K562 (cell line): ENCODE measurements at regions not wholly inside any gene's neighbourhood (a gene's known extent, or its start where the extent isn't known, plus 50 kb on each side); places are given as distances from the start of the nearest gene placed in this dataset.

Experiments used
- ATAC-seq: fragments of 200-7000 bp; cut with Tn5 transposase; 3 replicates; pipeline ENCODE4 v1.9.1; 2020; ENCODE audit warnings: moderate library complexity
- BruUV-seq: library from RNA; stranded (reverse); fragments of 400-500 nt; replicated peaks from 2 replicates; lab custom pipeline; 2021; lab: Mats Ljungman, UMichigan
- CTCF ChIA-PET: fragments of 300-600 bp; formaldehyde crosslinking; extraction: SDS; loops from one replicate; lab custom pipeline; 2021; ENCODE audit warnings: low intra/inter-chr PET ratio; lab: Yijun Ruan, JAX
- POLR2A ChIA-PET: fragments of 300-600, 350-650 bp; sonication (Branson Sonifier 250); formaldehyde crosslinking; extraction: SDS; loops from one replicate; lab custom pipeline; 2021; ENCODE audit warnings: antibody characterized with exemption, inconsistent platforms; lab: Yijun Ruan, JAX
- DNase-seq, 4 experiments: peaks; one replicate each; pipeline versions ENCODE4 v3.0.0 to v3.0.0-alpha.2; 2011 to 2018; ENCODE audit warnings: low spot score in 3 of 4, mixed read lengths in 3 of 4; ENCODE audit errors: extremely low read depth in 1 of 4
- FAIRE-seq: peaks from 2 replicates; lab custom pipeline; 2011; peaks lifted over from hg19 to GRCh38; lab: Jason Lieb, UNC
- H2AFZ ChIP-seq: 2 replicates; pipeline ENCODE4 v1.6.0; 2011; ENCODE audit warnings: low read depth, low read length, control low read depth, inconsistent platforms
- H3K27ac ChIP-seq: fragments of 200-600 bp; 3 replicates; pipeline ENCODE4 v1.8.0; 2011; ENCODE audit warnings: low read depth, mild to moderate bottlenecking, control low read depth, inconsistent platforms, low read length, moderate library complexity, mixed read lengths; ENCODE audit errors: extremely low read depth
- H3K27me3 ChIP-seq, 2 experiments: fragments of 300-600 bp in 1 of 2; 2 replicates in 1 of 2; 3 replicates in 1 of 2; pipeline versions ENCODE4 v1.6.0 to v1.8.0; 2011; ENCODE audit warnings: inconsistent platforms in 2 of 2, low read length in 2 of 2, mild to moderate bottlenecking in 1 of 2, mixed read lengths in 1 of 2, moderate library complexity in 1 of 2; ENCODE audit not compliant: control insufficient read depth in 2 of 2, insufficient read depth in 2 of 2
- H3K36me3 ChIP-seq: fragments of 300-600 bp; 3 replicates; pipeline ENCODE4 v1.8.0; 2011; ENCODE audit warnings: mild to moderate bottlenecking, low read length, inconsistent platforms; ENCODE audit not compliant: control insufficient read depth, insufficient read depth
- H3K4me1 ChIP-seq, 2 experiments: fragments of 200-600 bp in 1 of 2; replicated peaks in 1 of 2; 2 replicates in 1 of 2; 3 replicates in 1 of 2; pipeline versions ENCODE4 v1.5.1 to v1.8.0; 2011; ENCODE audit warnings: inconsistent platforms in 2 of 2, low read length in 2 of 2, mild to moderate bottlenecking in 1 of 2, mixed read lengths in 1 of 2, moderate library complexity in 1 of 2; ENCODE audit not compliant: control insufficient read depth in 2 of 2, insufficient read depth in 2 of 2
- H3K4me2 ChIP-seq: 2 replicates; pipeline ENCODE4 v1.6.1; 2011; ENCODE audit warnings: low read length, control low read depth, inconsistent platforms, mixed read lengths; ENCODE audit not compliant: insufficient read depth
- H3K4me3 ChIP-seq: fragments of 200-600 bp; sonication (generic), shearing (Covaris generic); 2 replicates; pipeline ENCODE4 v1.5.1; 2016; ENCODE audit warnings: control low read depth, inconsistent platforms
- H3K79me2 ChIP-seq: fragments of 200-600 bp; 3 replicates; pipeline ENCODE4 v1.8.0; 2011; ENCODE audit warnings: low read length, inconsistent platforms; ENCODE audit not compliant: control insufficient read depth, insufficient read depth
- H3K9ac ChIP-seq, 2 experiments: 2 replicates each; pipeline versions ENCODE4 v1.6.0 to v1.6.1; 2011; ENCODE audit warnings: low read depth in 2 of 2, low read length in 2 of 2, control low read depth in 1 of 2, inconsistent platforms in 1 of 2, mild to moderate bottlenecking in 1 of 2, mixed read lengths in 1 of 2; ENCODE audit not compliant: insufficient read depth in 1 of 2
- H3K9me1 ChIP-seq: one replicate; pipeline ENCODE4 v1.6.0; 2011; ENCODE audit warnings: inconsistent platforms, mild to moderate bottlenecking, low read length, moderate library complexity; ENCODE audit not compliant: control insufficient read depth, insufficient read depth
- H3K9me3 ChIP-seq: replicated peaks from 2 replicates; pipeline ENCODE4 v1.5.1; 2011; ENCODE audit warnings: low read depth, low read length, inconsistent platforms; ENCODE audit not compliant: control insufficient read depth, insufficient read depth
- H4K20me1 ChIP-seq: replicated peaks from 2 replicates; pipeline ENCODE4 v1.6.1; 2011; ENCODE audit warnings: low read length, inconsistent platforms, mixed read lengths; ENCODE audit not compliant: control insufficient read depth, insufficient read depth
- BCL6 ChIP-seq: fragments of 250-450 bp; sonication (Bioruptor Pico); IDR thresholded peaks from 2 replicates; pipeline ENCODE4 v1.4.0; 2020
- CBFA2T2 ChIP-seq: fragments of 450-650 bp; conservative IDR thresholded peaks from 2 replicates; pipeline ENCODE4 v1.6.1; 2017; ENCODE audit warnings: mild to moderate bottlenecking
- CBX3 ChIP-seq, 2 experiments: IDR thresholded peaks; 1 replicate in 1 of 2; 2 replicates in 1 of 2; pipeline ENCODE4 v1.6.1; 2012; ENCODE audit warnings: inconsistent platforms in 2 of 2, low read length in 2 of 2, borderline replicate concordance in 1 of 2, control low read depth in 1 of 2
- CHCHD3 ChIP-seq: fragments of 250-450 bp; sonication (Bioruptor Pico); IDR thresholded peaks from 2 replicates; pipeline ENCODE4 v2.1.2; 2022; ENCODE audit warnings: mild to moderate bottlenecking
- JUND ChIP-seq, 2 experiments: IDR thresholded peaks; 2 replicates in 1 of 2; 3 replicates in 1 of 2; pipeline ENCODE4 v1.6.1; 2011; ENCODE audit warnings: borderline replicate concordance in 2 of 2, low read depth in 2 of 2, low read length in 2 of 2, improper control_type of control experiment in 1 of 2, missing biosample characterization in 1 of 2, missing genetic modification characterization in 1 of 2, missing genetic modification reagents in 1 of 2
- KLF1 ChIP-seq: fragments of 450-650 bp; IDR thresholded peaks from 2 replicates; pipeline ENCODE4 v1.6.1; 2016; ENCODE audit warnings: missing genetic modification characterization, missing compliant biosample characterization
- KLF6 ChIP-seq: fragments of 250-450 bp; sonication (Bioruptor Pico); IDR thresholded peaks from 2 replicates; pipeline ENCODE4 v1.4.0; 2020; ENCODE audit warnings: mild to moderate bottlenecking, moderate library complexity, borderline replicate concordance
- MTA1 ChIP-seq: fragments of 450-650 bp; IDR thresholded peaks from 2 replicates; pipeline ENCODE4 v1.6.1; 2017; ENCODE audit warnings: borderline replicate concordance
- NCOR1 ChIP-seq: fragments of 450-650 bp; IDR thresholded peaks from 2 replicates; pipeline ENCODE4 v1.6.1; 2016; ENCODE audit warnings: mild to moderate bottlenecking, moderate library complexity
- NFATC3 ChIP-seq: fragments of 450-650 bp; IDR thresholded peaks from 2 replicates; pipeline ENCODE4 v1.6.1; 2017; ENCODE audit warnings: mild to moderate bottlenecking
- NONO ChIP-seq, 2 experiments: fragments of 200-400 bp in 1 of 2; fragments of 450-650 bp in 1 of 2; formaldehyde crosslinking in 1 of 2; IDR thresholded peaks; 2 replicates each; pipeline ENCODE4 v1.6.1; 2017; ENCODE audit warnings: low read depth in 2 of 2, mild to moderate bottlenecking in 2 of 2, moderate library complexity in 2 of 2, low read length in 1 of 2
- PHB ChIP-seq: fragments of 250-450 bp; sonication (Bioruptor Pico); IDR thresholded peaks from 2 replicates; pipeline ENCODE4 v1.5.0; 2021
- POLR3G ChIP-seq: IDR thresholded peaks from 2 replicates; pipeline ENCODE4 v1.6.1; 2011; ENCODE audit not compliant: insufficient read length, insufficient replicate concordance; ENCODE audit errors: extremely low read depth
- PPARD ChIP-seq: fragments of 250-450 bp; sonication (Bioruptor Pico); IDR thresholded peaks from 2 replicates; pipeline ENCODE4 v1.8.0; 2022; ENCODE audit warnings: inconsistent platforms, mild to moderate bottlenecking, moderate library complexity
- SMARCE1 ChIP-seq: fragments of 450-650 bp; IDR thresholded peaks from 2 replicates; pipeline ENCODE4 v1.7.1; 2016; ENCODE audit warnings: mild to moderate bottlenecking
- SNRNP70 ChIP-seq: fragments of 200-400 bp; formaldehyde crosslinking; optimal IDR thresholded peaks from 2 replicates; pipeline ENCODE3; 2017; ENCODE audit warnings: low read depth, low read length
- TCF3 ChIP-seq: sonication (generic); formaldehyde crosslinking; IDR thresholded peaks from 2 replicates; pipeline ENCODE4 v1.4.0; 2020; ENCODE audit warnings: mild to moderate bottlenecking, missing genetic modification reagents
- ZNF239 ChIP-seq: fragments of 250-450 bp; sonication (Bioruptor Pico); IDR thresholded peaks from 2 replicates; pipeline ENCODE4 v1.4.0; 2020; ENCODE audit warnings: mild to moderate bottlenecking
- WGBS: fragments of 100-300 bp; shearing (Covaris generic); methylation state at CpG from one replicate; pipeline ENCODE4 v1.1.6; 2016; ENCODE audit warnings: low coverage, mixed read lengths; ENCODE audit not compliant: insufficient coverage; ENCODE audit errors: missing lambda C conversion rate; 5-methylcytosine and 5-hydroxymethylcytosine counted together
- in situ Hi-C: fragments of 300-500 bp; cut with MboI; formaldehyde crosslinking; loops from 4 replicates; pipeline ENCODE4 v1.15.0; 2018; ENCODE audit warnings: inconsistent platforms, mixed read lengths
- intact Hi-C: fragments of 100-400 bp; cut with micrococcal nuclease; formaldehyde crosslinking; loops from 2 replicates; pipeline ENCODE4 v1.14.2; 2022
- TF ChIP-seq, protein P1 (sequence below): fragments of 250-450 bp; sonication (Bioruptor Pico); IDR thresholded peaks from 2 replicates; pipeline ENCODE4 v1.8.0; 2022; ENCODE audit warnings: moderate library complexity, mild to moderate bottlenecking, inconsistent platforms
- TF ChIP-seq, protein P2 (sequence below): fragments of 250-450 bp; sonication (Bioruptor Pico); IDR thresholded peaks from 2 replicates; pipeline ENCODE4 v1.8.0; 2021; ENCODE audit warnings: moderate library complexity, mild to moderate bottlenecking, inconsistent platforms

DNA sequence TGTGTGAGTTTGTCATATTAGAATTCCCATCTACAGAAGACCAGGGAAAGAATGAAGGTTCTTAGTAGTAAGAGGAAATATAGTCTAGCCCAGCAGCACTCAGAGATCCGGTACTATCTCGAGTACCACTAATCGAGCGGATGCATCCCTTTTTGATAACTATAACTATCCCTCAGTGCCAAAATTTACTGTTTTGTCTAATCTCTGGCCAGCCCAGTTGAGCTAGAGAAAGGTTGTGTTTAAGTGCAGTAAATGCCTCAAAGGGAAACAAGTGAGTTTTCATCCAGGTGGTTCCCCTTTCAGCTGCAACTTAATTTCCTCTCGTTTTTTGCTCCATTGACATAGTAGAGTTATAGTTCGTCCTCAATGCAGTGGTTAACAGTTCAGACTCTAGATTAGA is 146.7 kb downstream of the GPBP1 start (continued):
- no peak for TF ChIP-seq KLF6 (CRISPR knock-in tag)
- TF ChIP-seq SNRNP70: no peak
- no peak for TF ChIP-seq ZNF239 (CRISPR knock-in tag)
- no peak for TF ChIP-seq NFATC3
- TF ChIP-seq TCF3 (CRISPR knock-in tag): no peak
- TF ChIP-seq JUND (IDR thresholded peaks at IDR 0.05; ENCODE audit: borderline replicate concordance, low read depth, low read length): no peak
- no peak for TF ChIP-seq JUND (tag; IDR thresholded peaks at IDR 0.05; ENCODE audit: borderline replicate concordance, low read depth, low read length)
- TF ChIP-seq SMARCE1: no peak
- TF ChIP-seq NONO (IDR thresholded peaks at IDR 0.05; ENCODE audit: low read depth in 2 of 2, low read length in 1 of 2): no peak

DNA sequence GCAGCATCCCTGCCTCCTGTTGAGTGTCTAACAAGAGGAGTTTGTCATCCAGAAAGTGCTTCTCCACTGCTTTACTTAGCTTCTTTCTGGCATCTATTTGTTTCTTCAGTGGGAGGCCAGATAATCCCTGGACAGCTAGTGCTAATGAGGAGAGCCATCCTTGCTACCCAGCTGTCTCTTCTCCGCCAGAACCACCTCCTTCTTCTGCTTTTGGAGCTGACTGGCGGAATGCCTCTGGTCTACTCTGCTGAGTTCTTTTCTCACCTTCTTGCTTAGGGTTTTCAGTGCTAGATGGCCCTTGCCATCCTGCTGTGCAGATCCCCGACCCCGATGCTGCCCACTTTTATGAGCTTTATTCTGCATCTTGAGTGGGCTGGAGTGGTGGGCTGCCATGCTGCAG is 145.8 kb downstream of the GPBP1 start:
- ChIA-PET CTCF (no interaction called here), POLR2A (no interaction called here)
- no peak for TF ChIP-seq PPARD (CRISPR knock-in tag)
- no peak for TF ChIP-seq CBFA2T2
- no peak for TF ChIP-seq NCOR1
- no peak for TF ChIP-seq CBX3 (IDR thresholded peaks at IDR 0.05; ENCODE audit: borderline replicate concordance in 1 of 2, low read length in 2 of 2)
- TF ChIP-seq PHB (CRISPR knock-in tag): no peak
- TF ChIP-seq, protein P1, sequence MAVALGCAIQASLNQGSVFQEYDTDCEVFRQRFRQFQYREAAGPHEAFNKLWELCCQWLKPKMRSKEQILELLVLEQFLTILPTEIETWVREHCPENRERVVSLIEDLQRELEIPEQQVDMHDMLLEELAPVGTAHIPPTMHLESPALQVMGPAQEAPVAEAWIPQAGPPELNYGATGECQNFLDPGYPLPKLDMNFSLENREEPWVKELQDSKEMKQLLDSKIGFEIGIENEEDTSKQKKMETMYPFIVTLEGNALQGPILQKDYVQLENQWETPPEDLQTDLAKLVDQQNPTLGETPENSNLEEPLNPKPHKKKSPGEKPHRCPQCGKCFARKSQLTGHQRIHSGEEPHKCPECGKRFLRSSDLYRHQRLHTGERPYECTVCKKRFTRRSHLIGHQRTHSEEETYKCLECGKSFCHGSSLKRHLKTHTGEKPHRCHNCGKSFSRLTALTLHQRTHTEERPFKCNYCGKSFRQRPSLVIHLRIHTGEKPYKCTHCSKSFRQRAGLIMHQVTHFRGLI (CRISPR knock-in tag): no peak
- TF ChIP-seq CHCHD3: no peak
- TF ChIP-seq KLF1 (tag): no peak
- no peak for TF ChIP-seq POLR3G
- TF ChIP-seq MTA1: no peak
- TF ChIP-seq, protein P2, sequence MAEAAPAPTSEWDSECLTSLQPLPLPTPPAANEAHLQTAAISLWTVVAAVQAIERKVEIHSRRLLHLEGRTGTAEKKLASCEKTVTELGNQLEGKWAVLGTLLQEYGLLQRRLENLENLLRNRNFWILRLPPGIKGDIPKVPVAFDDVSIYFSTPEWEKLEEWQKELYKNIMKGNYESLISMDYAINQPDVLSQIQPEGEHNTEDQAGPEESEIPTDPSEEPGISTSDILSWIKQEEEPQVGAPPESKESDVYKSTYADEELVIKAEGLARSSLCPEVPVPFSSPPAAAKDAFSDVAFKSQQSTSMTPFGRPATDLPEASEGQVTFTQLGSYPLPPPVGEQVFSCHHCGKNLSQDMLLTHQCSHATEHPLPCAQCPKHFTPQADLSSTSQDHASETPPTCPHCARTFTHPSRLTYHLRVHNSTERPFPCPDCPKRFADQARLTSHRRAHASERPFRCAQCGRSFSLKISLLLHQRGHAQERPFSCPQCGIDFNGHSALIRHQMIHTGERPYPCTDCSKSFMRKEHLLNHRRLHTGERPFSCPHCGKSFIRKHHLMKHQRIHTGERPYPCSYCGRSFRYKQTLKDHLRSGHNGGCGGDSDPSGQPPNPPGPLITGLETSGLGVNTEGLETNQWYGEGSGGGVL: no peak
- TF ChIP-seq BCL6 (CRISPR knock-in tag): no peak
- Histone ChIP-seq H3K9me1 (no peaks in the 10 kb centered on the region), H3K79me2 (no peaks in the 10 kb centered on the region), H3K4me2 (no peak overlapping the region), H4K20me1 (no peaks in the 10 kb centered on the region), H3K4me1 (no peaks in the 10 kb centered on the region), H3K4me3 (no peak overlapping the region), H3K36me3 (no peaks in the 10 kb centered on the region), H3K27me3 (peaks cover 11 to 19% of the 10 kb centered on the region in 2 experiments; a peak in 4 of 5 replicates), H3K27ac (no peak overlapping the region), H2AFZ (no peak overlapping the region), H3K9me3 (no peaks in the 10 kb centered on the region), H3K9ac (no peak overlapping the region)
- 0% methylated on average over 4 of the region's 4 CpGs for WGBS
- no peak for FAIRE-seq
- no peak for ATAC-seq
- no TSS peak for BruUV-seq
- in situ Hi-C loops (loop anchor here (25.0 kb wide), 1 partner anchor 1543 kb away; no protein-coding TSS in a partner anchor), intact Hi-C loops (no loop called here)
- no peak for DNase-seq
